K562 (cell line): ENCODE measurements at regions not wholly inside any gene's neighbourhood (a gene's known extent, or its start where the extent isn't known, plus 50 kb on each side); places are given as distances from the start of the nearest gene placed in this dataset.

Source experiments
- ARID1B ChIP-seq: fragments of 450-650 bp; IDR thresholded peaks from 2 replicates; pipeline ENCODE4 v1.6.1; 2016; ENCODE audit warnings: antibody characterized with exemption, mild to moderate bottlenecking, inconsistent platforms
- ATF7 ChIP-seq: fragments of 450-650 bp; IDR thresholded peaks from 2 replicates; pipeline ENCODE4 v1.7.1; 2014; ENCODE audit warnings: mild to moderate bottlenecking, moderate library complexity
- CREB1 ChIP-seq, 2 experiments: sonication (generic) in 1 of 2; formaldehyde crosslinking in 1 of 2; IDR thresholded peaks; 2 replicates each; pipeline versions ENCODE4 v1.6.1 to v1.8.0; 2012 to 2022; ENCODE audit warnings: inconsistent platforms in 1 of 2, mild to moderate bottlenecking in 1 of 2, missing genetic modification reagents in 1 of 2, moderate library complexity in 1 of 2
- CTBP1 ChIP-seq: fragments of 450-650 bp; IDR thresholded peaks from 2 replicates; pipeline ENCODE4 v1.6.1; 2016; ENCODE audit warnings: borderline replicate concordance
- DEAF1 ChIP-seq: fragments of 450-650 bp; formaldehyde crosslinking; IDR thresholded peaks from 2 replicates; pipeline ENCODE4 v1.4.0; 2020; ENCODE audit warnings: mild to moderate bottlenecking, moderate library complexity
- EZH2 ChIP-seq: IDR thresholded peaks from 2 replicates; pipeline ENCODE4 v1.6.1; 2012; ENCODE audit warnings: low read depth, mild to moderate bottlenecking, inconsistent platforms, low read length, borderline replicate concordance
- FOXM1 ChIP-seq, 2 experiments: fragments of 450-650 bp in 1 of 2; sonication (generic) in 1 of 2; formaldehyde crosslinking in 1 of 2; IDR thresholded peaks; 2 replicates each; pipeline versions ENCODE4 v1.6.1 to v1.9.0; 2017 to 2022; ENCODE audit warnings: low read depth in 2 of 2, mild to moderate bottlenecking in 2 of 2, missing genetic modification reagents in 1 of 2, moderate library complexity in 1 of 2
- JUND ChIP-seq, 2 experiments: IDR thresholded peaks; 2 replicates in 1 of 2; 3 replicates in 1 of 2; pipeline ENCODE4 v1.6.1; 2011; ENCODE audit warnings: borderline replicate concordance in 2 of 2, low read depth in 2 of 2, low read length in 2 of 2, improper control_type of control experiment in 1 of 2, missing biosample characterization in 1 of 2, missing genetic modification characterization in 1 of 2, missing genetic modification reagents in 1 of 2
- MAFG ChIP-seq: fragments of 450-650 bp; conservative IDR thresholded peaks from 2 replicates; pipeline ENCODE4 v1.6.1; 2016; ENCODE audit warnings: missing genetic modification characterization, missing compliant biosample characterization
- MED1 ChIP-seq: sonication (generic); formaldehyde crosslinking; IDR thresholded peaks from 2 replicates; pipeline ENCODE4 v1.8.1; 2023; ENCODE audit warnings: missing genetic modification reagents, borderline replicate concordance
- POLR2AphosphoS5 ChIP-seq: IDR thresholded peaks from 2 replicates; pipeline ENCODE4 v1.6.1; 2011; ENCODE audit warnings: mild to moderate bottlenecking, low read depth, low read length, moderate library complexity; ENCODE audit not compliant: control insufficient read depth, insufficient read depth
- PPARD ChIP-seq: fragments of 250-450 bp; sonication (Bioruptor Pico); IDR thresholded peaks from 2 replicates; pipeline ENCODE4 v1.8.0; 2022; ENCODE audit warnings: inconsistent platforms, mild to moderate bottlenecking, moderate library complexity
- TAF7 ChIP-seq: fragments of 450-650 bp; IDR thresholded peaks from 2 replicates; pipeline ENCODE4 v1.6.1; 2016; ENCODE audit warnings: missing genetic modification characterization, missing compliant biosample characterization
- TOE1 ChIP-seq, 2 experiments: fragments of 450-650 bp in 1 of 2; sonication (generic) in 1 of 2; formaldehyde crosslinking in 1 of 2; IDR thresholded peaks; 2 replicates each; pipeline versions ENCODE4 v1.7.1 to v1.8.0; 2016 to 2022; ENCODE audit warnings: borderline replicate concordance in 2 of 2, mild to moderate bottlenecking in 2 of 2, antibody characterized with exemption in 1 of 2, inconsistent platforms in 1 of 2, low read depth in 1 of 2, missing genetic modification reagents in 1 of 2, moderate library complexity in 1 of 2
- USF2 ChIP-seq: sonication (generic); formaldehyde crosslinking; IDR thresholded peaks from 2 replicates; pipeline ENCODE4 v1.5.0; 2020; ENCODE audit warnings: missing genetic modification reagents
- ZFP30 ChIP-seq: fragments of 250-450 bp; sonication (Bioruptor Pico); IDR thresholded peaks from 2 replicates; pipeline ENCODE4 v1.8.0; 2022; ENCODE audit warnings: moderate library complexity, mild to moderate bottlenecking, inconsistent platforms, borderline replicate concordance
- ZNF316 ChIP-seq: fragments of 450-650 bp; IDR thresholded peaks from 2 replicates; pipeline ENCODE4 v1.6.1; 2016
- TF ChIP-seq, protein P1 (sequence below): fragments of 200-400 bp; formaldehyde crosslinking; IDR thresholded peaks from 2 replicates; pipeline ENCODE4 v1.6.1; 2017; ENCODE audit warnings: mild to moderate bottlenecking, low read depth, low read length, moderate library complexity
- TF ChIP-seq, protein P2 (sequence below): fragments of 250-450 bp; sonication (Bioruptor Pico); IDR thresholded peaks from 2 replicates; pipeline ENCODE4 v1.9.0; 2021; ENCODE audit warnings: mild to moderate bottlenecking
- TF ChIP-seq, protein P3 (sequence below), 2 experiments: fragments of 450-650 bp in 1 of 2; sonication (generic) in 1 of 2; formaldehyde crosslinking in 1 of 2; IDR thresholded peaks in 1 of 2; conservative IDR thresholded peaks in 1 of 2; 2 replicates each; pipeline versions ENCODE4 v1.6.1 to v1.8.1; 2016 to 2023; ENCODE audit warnings: mild to moderate bottlenecking in 2 of 2, moderate library complexity in 2 of 2, inconsistent platforms in 1 of 2, missing genetic modification reagents in 1 of 2

DNA sequence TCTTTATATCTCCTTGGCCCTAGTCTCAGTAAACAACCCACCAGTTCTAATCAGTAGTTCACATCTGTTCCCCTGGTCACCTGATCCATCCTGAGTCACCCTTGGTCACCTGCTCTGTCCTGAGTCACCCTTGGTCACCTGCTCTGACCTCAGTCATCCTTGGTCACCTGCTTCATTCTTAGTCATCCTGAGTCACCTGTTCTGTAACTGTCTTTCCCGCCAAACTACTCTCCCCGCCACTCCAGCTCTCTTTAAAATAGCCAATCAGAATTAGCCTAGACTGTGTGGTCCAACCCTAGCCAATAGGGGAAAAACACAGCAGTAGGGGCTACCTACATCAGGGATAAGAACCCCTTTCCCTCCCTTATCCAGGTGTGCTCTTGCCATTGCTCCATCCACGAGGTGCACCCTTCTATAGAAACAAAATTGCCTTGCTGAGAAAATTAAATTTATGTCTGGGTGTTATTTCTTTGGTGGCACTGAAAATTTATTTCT lies 245.4 kb upstream of the DIO3 start (continued):
- TF ChIP-seq DEAF1 (CRISPR knock-in tag): no peak
- no peak for TF ChIP-seq POLR2AphosphoS5
- peak; percentile 81; the same call in 1 of the 2 replicates for TF ChIP-seq TOE1 (IDR thresholded peaks at IDR 0.05; ENCODE audit: borderline replicate concordance)
- TF ChIP-seq TOE1 (CRISPR knock-in tag; IDR thresholded peaks at IDR 0.05; ENCODE audit: borderline replicate concordance, low read depth): no peak
- TF ChIP-seq, protein P1, sequence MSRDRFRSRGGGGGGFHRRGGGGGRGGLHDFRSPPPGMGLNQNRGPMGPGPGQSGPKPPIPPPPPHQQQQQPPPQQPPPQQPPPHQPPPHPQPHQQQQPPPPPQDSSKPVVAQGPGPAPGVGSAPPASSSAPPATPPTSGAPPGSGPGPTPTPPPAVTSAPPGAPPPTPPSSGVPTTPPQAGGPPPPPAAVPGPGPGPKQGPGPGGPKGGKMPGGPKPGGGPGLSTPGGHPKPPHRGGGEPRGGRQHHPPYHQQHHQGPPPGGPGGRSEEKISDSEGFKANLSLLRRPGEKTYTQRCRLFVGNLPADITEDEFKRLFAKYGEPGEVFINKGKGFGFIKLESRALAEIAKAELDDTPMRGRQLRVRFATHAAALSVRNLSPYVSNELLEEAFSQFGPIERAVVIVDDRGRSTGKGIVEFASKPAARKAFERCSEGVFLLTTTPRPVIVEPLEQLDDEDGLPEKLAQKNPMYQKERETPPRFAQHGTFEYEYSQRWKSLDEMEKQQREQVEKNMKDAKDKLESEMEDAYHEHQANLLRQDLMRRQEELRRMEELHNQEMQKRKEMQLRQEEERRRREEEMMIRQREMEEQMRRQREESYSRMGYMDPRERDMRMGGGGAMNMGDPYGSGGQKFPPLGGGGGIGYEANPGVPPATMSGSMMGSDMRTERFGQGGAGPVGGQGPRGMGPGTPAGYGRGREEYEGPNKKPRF: no peak
- TF ChIP-seq, protein P2, sequence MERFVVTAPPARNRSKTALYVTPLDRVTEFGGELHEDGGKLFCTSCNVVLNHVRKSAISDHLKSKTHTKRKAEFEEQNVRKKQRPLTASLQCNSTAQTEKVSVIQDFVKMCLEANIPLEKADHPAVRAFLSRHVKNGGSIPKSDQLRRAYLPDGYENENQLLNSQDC (CRISPR knock-in tag): no peak
- TF ChIP-seq, protein P3, sequence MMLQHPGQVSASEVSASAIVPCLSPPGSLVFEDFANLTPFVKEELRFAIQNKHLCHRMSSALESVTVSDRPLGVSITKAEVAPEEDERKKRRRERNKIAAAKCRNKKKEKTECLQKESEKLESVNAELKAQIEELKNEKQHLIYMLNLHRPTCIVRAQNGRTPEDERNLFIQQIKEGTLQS (IDR thresholded peaks at IDR 0.05): peak; percentile 87
- TF ChIP-seq, protein P3 (CRISPR knock-in tag; conservative IDR thresholded peaks at IDR 0.05): no peak; the same call in 1 of the 2 replicates
- peak; percentile 25; the same call in 1 of the 2 replicates for TF ChIP-seq ZNF316
- no peak for TF ChIP-seq ZFP30 (CRISPR knock-in tag)
- TF ChIP-seq JUND (IDR thresholded peaks at IDR 0.05; ENCODE audit: borderline replicate concordance, low read depth, low read length): peak; percentile 82
- TF ChIP-seq JUND (tag; IDR thresholded peaks at IDR 0.05; ENCODE audit: borderline replicate concordance, low read depth, low read length): peak; percentile 85; the same call in 2 of the 3 replicates
- peak; percentile 45; the same call in 1 of the 2 replicates for TF ChIP-seq ATF7
- no peak for TF ChIP-seq MED1
- no peak for TF ChIP-seq TAF7 (tag)
- no peak for TF ChIP-seq EZH2
- TF ChIP-seq CTBP1: peak; percentile 68; the same call in 1 of the 2 replicates
- no peak for TF ChIP-seq CREB1 (IDR thresholded peaks at IDR 0.05)
- no peak for TF ChIP-seq CREB1 (CRISPR knock-in tag; IDR thresholded peaks at IDR 0.05)
- peak; percentile 68 for TF ChIP-seq ARID1B
- peak; percentile 36; the same call in 1 of the 2 replicates for TF ChIP-seq USF2 (CRISPR knock-in tag)
- TF ChIP-seq FOXM1 (IDR thresholded peaks at IDR 0.05; ENCODE audit: low read depth): peak; percentile 72
- TF ChIP-seq FOXM1 (CRISPR knock-in tag; IDR thresholded peaks at IDR 0.05; ENCODE audit: low read depth): no peak
- TF ChIP-seq PPARD (CRISPR knock-in tag): no peak
- TF ChIP-seq MAFG (tag): peak; percentile 40
